ENCODE measurements at regions not wholly inside any gene's neighbourhood (a gene's known extent, or its start where the extent isn't known, plus 50 kb on each side); places are given as distances from the start of the nearest gene placed in this dataset.

DNA sequence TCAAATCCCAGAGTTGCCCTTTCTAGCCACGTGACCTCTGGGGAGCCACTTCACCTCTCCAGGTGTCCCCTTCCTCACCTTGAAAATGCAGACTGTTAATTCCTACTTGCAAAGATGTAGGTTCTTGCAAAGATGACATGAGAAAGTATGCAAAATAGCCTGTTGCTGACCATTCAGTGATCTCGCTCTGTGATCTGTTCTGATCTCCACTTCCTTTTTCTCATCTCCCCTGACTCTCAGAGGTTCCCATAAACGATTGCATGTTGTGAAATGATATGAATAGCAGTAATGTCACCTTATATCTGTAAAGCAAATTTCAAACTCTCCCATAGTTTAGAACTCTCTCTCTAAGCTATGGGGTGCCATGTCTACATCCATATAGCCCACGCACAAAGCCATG lies 182.3 kb downstream of the TMEM132E start:
- Histone ChIP-seq H3K36me3 (no peaks in the 10 kb centered on the region), H3K9me3 (ENCODE audit: severe bottlenecking) (no peaks in the 10 kb centered on the region), H3K27me3 (ENCODE audit: insufficient read depth, low read depth, severe bottlenecking) (no peaks in the 10 kb centered on the region), H3K27ac (no peak overlapping the region), H3K4me3 (ENCODE audit: low read depth, low read length) (no peak overlapping the region)
- no peak for DNase-seq
- TF ChIP-seq CTCF (IDR thresholded peaks at IDR 0.05; ENCODE audit: low read depth, low read length) = no peak

- no peak for TF ChIP-seq CTCF (IDR thresholded peaks at IDR 0.05; ENCODE audit: low read depth, low read length)
- Histone ChIP-seq H3K27me3 (ENCODE audit: insufficient read depth, low read depth, severe bottlenecking) (no peaks in the 10 kb centered on the region), H3K9me3 (ENCODE audit: severe bottlenecking) (no peaks in the 10 kb centered on the region), H3K36me3 (no peaks in the 10 kb centered on the region), H3K4me3 (ENCODE audit: low read depth, low read length) (no peak overlapping the region), H3K27ac (no peak overlapping the region)
- DNase-seq = no peak
Measured at GRCh38 chr17:34760931-34761495, 181.6 kb downstream of the TMEM132E start.

DNA sequence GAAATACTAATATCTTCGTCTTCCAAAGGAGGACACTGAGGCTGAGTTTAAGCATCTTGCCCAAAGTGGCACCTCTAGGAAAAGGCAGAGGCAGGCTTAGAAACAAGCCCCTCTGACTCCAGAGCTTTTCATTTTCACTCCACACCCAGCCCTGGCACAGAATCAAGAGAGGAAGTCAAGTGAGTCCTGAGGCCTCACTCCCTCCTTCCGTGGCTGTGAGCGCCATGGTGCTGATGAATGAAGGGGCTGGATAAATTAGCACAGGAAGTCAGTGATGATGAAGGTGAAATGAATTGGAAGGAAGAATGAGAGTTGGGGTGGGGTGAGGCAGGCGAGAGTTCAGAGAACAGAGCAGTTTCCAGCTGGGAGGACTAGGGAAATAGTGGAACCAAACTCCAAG lies 179.3 kb downstream of the TMEM132E start:
- no peak for TF ChIP-seq CTCF (IDR thresholded peaks at IDR 0.05; ENCODE audit: low read depth, low read length)
- DNase-seq = no peak

DNA sequence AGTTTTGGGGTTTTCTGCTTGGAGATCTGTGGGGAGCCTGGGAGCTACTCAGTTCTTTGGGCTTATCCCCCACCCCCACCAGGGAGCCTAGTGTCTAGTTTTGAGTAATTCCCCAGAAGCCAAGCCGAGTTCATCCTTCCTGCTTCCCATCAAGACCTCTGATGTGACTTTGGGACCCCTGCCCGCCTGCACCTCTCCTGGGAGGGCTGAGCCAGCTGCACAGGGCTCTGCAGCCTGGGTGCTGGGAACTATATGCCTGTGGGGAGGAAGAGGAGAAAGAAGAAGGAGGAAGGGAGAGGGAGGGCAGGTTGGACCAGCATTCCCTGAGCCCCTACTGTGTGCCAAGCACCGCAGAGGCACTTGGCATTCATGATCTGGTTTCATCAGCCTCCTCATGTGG lies 178.9 kb downstream of the TMEM132E start:
- no peak for DNase-seq
- Histone ChIP-seq H3K36me3 (no peaks in the 10 kb centered on the region), H3K9me3 (ENCODE audit: severe bottlenecking) (no peaks in the 10 kb centered on the region), H3K27ac (no peak overlapping the region), H3K4me3 (ENCODE audit: low read depth, low read length) (no peak overlapping the region), H3K27me3 (ENCODE audit: insufficient read depth, low read depth, severe bottlenecking) (no peaks in the 10 kb centered on the region)
- TF ChIP-seq CTCF (IDR thresholded peaks at IDR 0.05; ENCODE audit: low read depth, low read length) = no peak

More for the DNA sequence above, 179.3 kb downstream of the TMEM132E start:
- Histone ChIP-seq H3K4me3 (ENCODE audit: low read depth, low read length) (no peak overlapping the region), H3K27ac (no peak overlapping the region), H3K27me3 (ENCODE audit: insufficient read depth, low read depth, severe bottlenecking) (no peaks in the 10 kb centered on the region), H3K9me3 (ENCODE audit: severe bottlenecking) (no peaks in the 10 kb centered on the region), H3K36me3 (no peaks in the 10 kb centered on the region)

GRCh38 chr17:34757611-34758010 lies 178.2 kb downstream of the TMEM132E start:
- Histone ChIP-seq H3K36me3 (no peaks in the 10 kb centered on the region), H3K27ac (no peak overlapping the region)

More at GRCh38 chr17:34757611-34758010, 178.2 kb downstream of the TMEM132E start:
- no peak overlapping the region for H3K4me3 ChIP-seq (ENCODE audit: low read depth, low read length)
- no peaks in the 10 kb centered on the region for H3K9me3 ChIP-seq (ENCODE audit: severe bottlenecking)
- TF ChIP-seq CTCF (IDR thresholded peaks at IDR 0.05; ENCODE audit: low read depth, low read length) = no peak
- H3K27me3 ChIP-seq (ENCODE audit: insufficient read depth, low read depth, severe bottlenecking) = no peaks in the 10 kb centered on the region
- no peak for DNase-seq

Measured in WERI-Rb-1 (cell line).